ENCODE measurements at regions not wholly inside any gene's neighbourhood (a gene's known extent, or its start where the extent isn't known, plus 50 kb on each side); places are given as distances from the start of the nearest gene placed in this dataset.

DNA sequence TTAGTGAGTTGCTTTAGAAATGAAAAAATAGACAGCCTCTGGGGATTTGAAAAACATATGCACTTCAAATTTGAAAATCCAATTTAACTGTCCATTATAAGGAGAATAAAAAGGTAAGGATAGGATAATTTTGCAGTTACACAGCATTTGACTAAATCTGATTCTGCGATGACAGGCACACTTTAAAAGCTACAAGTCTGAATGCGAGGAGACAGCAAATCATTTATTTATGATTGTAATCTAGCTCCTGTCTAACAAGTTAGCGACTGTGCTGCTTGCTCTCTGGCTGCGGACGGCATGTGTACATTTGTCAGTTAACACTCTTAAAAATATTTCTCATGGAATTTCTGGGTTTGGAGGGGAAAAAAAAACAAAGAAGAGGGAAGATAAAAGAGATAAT lies 514.8 kb downstream of the MN1 start:
- TF ChIP-seq GATA2 (IDR thresholded peaks at IDR 0.05; ENCODE audit: low read depth, low read length): peak; percentile 92
- TF ChIP-seq GATA3 (IDR thresholded peaks at IDR 0.05; ENCODE audit: low read depth, low read length): peak; percentile 76
